NCI-H2196 treated with DMSO at 0.1 percent for 48 hours (cell line): ENCODE measurements at regions not wholly inside any gene's neighbourhood (a gene's known extent, or its start where the extent isn't known, plus 50 kb on each side); places are given as distances from the start of the nearest gene placed in this dataset.

ENCODE experiments used
- DNase-seq: peaks from one replicate; lab custom pipeline; 2025; ENCODE audit not compliant: unreplicated experiment; lab: John Stamatoyannopoulos, UW

- DNase-seq, result no peak
Observed at GRCh38 chr10:44180321-44181168, 204.4 kb downstream of the CXCL12 start.

DNA sequence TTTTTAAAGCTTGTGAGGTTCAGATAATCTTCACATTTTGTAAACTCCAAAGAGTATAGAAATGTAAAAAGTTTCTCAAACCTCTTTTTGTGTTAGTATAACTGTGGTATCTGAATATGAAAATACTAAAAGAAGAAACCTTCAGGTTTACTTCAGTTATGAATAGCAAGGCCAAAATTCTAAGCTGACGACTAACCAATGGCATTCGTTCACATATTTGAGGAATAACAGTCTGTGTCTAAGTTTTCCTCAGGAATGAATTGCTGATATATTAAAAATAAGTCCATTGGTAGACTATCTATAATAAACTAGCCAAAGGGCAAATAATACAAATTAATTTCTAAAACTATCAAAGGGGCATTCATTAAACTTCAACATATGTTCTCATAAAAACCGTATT lies 206.0 kb downstream of the CXCL12 start:
- no peak for DNase-seq

GRCh38 chr10:44178281-44178680 lies 206.6 kb downstream of the CXCL12 start:
- DNase-seq, result no peak

GRCh38 chr10:44177610-44178009 lies 207.3 kb downstream of the CXCL12 start:
- no peak for DNase-seq

DNA sequence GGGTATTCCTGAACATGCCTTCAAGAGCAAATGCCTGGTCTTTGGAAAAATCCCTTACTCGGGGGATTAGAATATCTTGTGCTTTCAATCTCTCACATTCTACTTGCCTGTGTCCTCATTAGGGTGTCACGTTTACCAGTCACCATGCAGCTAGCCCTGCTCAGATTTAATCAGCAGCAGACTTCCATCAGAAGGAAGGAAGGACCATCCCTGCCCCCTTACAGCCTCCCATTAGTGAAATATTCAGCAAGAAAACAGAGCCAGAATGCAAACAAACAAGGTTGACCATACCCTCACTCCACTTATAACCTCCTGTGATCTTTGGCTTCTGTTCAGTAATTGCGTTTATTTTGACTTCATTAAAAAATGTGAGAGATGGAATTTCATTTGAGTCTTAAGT lies 208.6 kb downstream of the CXCL12 start:
- no peak for DNase-seq

DNA sequence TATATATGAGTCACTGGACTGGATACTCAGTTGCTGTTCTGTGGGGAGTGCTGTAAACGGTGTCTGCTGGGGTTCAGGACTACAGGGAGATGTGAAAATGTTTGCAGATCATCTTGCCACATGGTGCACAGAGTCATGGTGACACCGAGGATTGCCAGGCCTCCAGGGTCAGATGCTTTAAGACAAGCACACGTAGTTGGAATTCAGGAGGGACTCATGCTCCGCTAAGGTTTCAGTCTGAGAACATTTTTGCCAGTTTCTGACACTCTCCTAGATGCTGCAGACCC lies 211.3 kb downstream of the CXCL12 start:
- no peak for DNase-seq

GRCh38 chr10:44172883-44173607 lies 211.9 kb downstream of the CXCL12 start:
- no peak for DNase-seq

- no peak for DNase-seq
Observed at GRCh38 chr10:44171765-44172164, 213.1 kb downstream of the CXCL12 start.

GRCh38 chr10:44168478-44168877 lies 216.4 kb downstream of the CXCL12 start:
- DNase-seq, result no peak

DNA sequence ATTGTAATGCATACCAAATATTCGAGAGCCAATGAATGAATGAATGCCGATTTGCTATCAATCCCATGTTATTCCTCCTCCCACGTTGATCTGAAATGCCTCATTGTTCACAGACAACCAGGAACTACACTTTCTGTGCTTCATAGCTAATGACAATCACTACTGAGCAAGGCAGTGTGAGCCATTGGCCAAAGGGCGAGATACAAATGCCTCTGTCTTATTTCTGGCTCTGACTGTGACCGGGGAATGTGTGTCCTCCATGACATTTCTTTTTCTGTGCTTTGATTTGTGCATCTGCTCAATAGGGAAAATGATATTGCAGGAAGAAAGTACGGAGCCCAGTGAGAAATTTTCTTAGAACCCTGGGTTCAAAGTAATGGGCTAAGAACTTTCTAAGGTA lies 217.1 kb downstream of the CXCL12 start:
- no peak for DNase-seq

DNA sequence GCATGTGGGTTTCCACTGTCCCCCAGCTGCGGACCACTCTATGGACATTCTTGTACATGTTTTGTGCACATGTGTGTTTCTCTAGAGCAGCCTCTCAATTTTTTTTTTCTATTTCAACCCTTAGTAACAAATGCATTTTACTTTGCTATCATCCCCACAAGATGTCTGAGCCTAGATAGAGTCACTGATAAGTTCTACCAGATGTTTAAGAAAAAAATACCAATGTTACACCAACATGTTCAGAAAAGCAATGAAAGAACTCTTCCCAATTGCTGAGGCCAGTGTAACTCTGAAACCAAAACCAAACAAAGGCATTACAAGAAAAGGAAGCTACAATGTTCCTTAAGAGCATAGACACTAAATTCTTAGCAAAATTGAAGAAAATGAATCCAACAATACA lies 218.5 kb downstream of the CXCL12 start:
- no peak for DNase-seq

DNA sequence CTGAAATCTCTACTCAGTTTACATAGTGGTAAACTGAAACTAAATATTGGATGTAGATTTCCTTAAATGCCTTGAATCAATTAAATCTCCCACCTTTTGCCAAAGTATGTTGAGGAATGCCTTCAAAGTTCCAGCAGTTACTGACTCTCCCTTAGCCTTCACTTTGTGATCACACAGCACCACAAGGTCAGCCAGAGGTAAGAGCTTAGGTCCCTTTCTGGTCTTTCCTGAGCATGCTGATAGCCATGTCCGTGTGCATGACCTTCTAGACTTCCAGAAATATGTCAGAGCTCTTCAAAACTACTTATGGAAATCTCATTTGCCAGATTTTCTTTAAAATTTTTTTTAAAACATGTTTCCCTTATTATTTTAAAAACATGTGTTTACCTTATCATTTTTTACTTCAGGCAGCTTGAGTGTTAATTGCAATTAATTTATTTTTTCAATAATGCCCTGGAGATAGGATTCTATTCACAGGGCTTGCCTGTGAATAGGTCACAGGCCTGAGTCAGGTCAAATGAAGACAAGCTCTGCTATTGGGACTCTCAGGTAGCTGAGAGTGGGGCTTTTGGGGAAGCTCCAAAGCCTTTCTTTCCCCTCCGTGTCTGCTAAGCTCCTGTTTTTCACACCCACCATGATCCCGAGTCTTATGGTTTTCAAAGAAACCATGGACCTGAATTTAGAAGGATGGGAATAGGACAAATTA lies 220.5 kb downstream of the CXCL12 start:
- no peak for DNase-seq

DNA sequence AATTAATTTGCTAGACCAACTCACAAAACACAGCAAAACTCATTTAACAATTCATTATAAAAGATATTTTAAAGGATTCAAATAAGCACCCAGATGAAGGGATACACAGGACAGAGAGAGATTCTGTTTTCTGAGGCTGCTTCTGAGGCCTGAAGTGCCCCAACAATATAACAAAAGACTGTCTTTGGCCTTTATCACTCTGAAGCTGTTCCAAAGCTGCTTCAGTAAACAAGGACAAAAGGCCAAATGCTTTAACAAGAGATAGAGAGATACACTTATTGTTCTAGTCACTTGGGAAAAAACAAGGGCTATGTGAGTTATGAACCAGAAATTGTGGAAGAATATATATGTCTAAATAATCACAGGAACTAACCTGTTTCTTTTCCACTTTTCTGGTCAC lies 223.7 kb downstream of the CXCL12 start:
- DNase-seq, result no peak

GRCh38 chr10:44157574-44157973 lies 227.3 kb downstream of the CXCL12 start:
- no peak for DNase-seq

DNA sequence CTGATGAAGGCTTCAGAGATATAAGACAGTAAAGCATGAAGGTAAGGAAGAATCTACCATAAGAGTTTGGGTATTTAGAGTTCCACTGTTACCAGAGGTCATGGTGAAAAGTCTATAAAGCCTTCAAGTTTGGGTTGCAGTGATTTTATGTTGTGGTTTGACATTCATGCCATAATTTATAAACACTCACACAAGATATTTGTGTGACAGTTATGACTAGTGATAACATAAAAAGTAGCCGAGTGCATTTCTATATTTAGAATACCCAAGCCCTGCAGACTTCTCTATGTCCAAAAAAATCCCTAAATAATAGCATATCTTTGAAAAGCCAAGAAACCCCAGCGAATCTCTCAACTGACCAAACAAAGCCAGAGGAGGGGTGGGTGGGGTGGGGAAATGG lies 229.9 kb downstream of the CXCL12 start:
- no peak for DNase-seq

DNA sequence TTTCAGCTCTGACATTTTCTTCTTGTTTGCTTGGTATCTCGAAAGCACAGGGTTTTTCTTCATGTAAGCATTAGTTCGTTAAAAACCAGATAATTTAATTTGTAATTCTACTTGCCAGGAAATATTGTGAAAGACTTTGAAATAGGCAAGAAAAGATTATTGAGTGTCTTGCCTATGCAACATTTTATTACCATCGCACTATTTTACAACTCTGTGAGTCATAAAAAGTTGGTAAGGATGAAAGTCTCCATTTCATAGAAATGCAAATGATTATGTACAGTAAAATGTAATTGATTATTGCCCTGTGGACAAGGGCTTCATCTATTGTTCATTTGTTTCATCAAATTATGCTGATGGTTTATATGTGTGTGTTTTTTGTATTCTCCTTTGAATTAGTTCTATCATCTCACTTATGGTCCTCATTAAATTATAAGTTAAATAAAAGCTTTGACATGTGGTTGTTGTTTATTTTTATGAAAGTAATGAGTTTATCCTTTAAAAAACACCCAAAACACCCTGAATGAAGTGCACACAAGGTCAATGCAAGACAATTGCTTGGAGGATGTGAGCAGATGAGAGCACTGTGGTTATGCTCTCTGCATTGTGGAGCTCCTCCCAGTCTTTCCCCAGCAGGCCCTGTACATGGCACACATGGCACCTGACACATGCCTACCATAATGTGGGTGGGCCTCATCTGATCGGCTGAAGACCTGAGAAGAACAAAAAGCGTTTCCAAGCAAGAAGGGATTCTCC lies 230.8 kb downstream of the CXCL12 start:
- no peak for DNase-seq

DNA sequence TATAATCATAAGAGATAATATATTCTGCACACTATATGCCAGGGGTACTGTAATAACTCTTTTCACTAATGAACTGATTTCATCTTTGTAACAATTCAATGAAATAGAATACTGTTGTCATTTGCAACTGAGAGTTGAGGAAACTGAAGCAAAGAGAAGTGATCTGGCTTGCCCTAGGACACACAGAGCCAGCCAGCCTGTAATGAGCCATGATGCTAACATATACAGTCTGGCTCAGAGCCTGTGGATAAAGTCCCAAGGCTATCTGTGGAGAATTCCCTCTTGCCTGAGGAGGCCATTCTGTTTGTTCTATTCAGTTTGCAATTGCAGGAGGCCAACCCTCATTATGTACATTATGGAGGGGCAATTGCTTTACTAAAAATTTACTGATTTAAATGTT lies 241.3 kb downstream of the CXCL12 start:
- DNase-seq, result no peak

DNA sequence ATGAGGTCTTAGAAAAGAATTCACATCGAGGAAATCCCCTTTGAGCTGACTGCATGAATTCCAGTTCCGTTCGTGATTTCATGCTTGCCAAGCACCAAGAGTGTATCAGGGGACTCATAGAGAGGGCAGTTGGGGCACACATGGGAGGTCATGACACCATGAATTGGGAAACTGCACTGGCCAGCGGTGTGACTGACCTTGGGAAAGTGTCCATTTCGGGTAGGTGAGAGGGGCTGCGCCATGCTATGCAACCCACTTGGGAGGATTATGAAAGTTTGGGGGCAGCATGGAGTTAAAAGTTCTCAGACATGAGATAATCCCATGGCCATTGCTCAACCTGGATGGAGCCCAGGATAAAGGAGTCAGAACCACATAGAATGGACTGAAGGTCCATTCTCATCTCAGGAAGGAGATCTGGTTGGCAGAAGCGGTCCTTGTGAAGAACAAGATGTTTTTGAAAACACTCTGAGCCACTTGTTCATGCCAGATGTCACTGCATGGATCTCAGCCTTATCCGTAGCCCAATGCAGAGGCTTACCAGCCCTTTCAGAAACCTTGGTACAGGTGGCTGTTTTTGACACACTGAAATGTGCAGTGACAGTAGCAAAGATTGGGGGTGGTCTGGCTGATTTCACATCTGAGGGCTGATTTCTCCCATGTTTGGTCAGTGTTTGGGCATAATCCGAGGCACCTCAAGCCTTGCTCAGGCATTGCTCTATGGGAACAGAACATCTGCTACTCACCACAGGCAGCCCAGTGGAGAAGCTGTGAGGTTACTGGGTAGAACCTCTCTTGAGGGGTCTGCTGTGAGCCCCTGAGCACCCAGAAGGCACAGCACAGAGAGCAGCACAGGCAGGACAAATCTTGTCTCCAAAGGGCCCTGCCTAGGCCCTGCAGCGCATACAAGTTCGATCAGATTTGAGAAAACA lies 252.3 kb downstream of the CXCL12 start:
- DNase-seq, result no peak

- no peak for DNase-seq
Observed at GRCh38 chr10:44126291-44126717, 258.6 kb downstream of the CXCL12 start.

DNA sequence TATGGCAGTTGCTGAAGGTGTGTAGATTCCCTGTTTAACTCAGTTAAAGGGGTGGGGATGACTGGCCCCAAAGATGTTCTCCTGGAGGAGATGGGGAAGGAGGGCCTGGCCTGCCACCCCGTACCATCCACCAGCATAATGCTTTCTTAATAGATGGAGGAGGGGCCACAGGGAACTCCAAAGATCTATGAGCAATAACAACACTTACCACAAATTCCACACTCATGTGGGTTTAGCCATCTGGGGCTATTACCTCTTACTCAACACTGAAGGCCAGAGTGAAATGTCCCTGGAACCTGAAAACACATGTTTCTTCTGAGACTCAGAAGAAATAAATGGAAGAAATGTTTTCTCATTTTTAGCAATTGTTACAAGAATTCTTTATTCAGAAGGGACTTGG lies 259.0 kb downstream of the CXCL12 start:
- DNase-seq, result no peak
